NOMO-1 treated with DMSO at 0.1 percent for 48 hours (cell line): ENCODE measurements at regions not wholly inside any gene's neighbourhood (a gene's known extent, or its start where the extent isn't known, plus 50 kb on each side); places are given as distances from the start of the nearest gene placed in this dataset.

Experiments
- DNase-seq: peaks from one replicate; lab custom pipeline; 2025; ENCODE audit not compliant: unreplicated experiment; lab: John Stamatoyannopoulos, UW

GRCh38 chr21:16533692-16534407 lies 804.1 kb downstream of the USP25 start:
- DNase-seq: no peak

GRCh38 chr21:16534408-16535101 lies 804.8 kb downstream of the USP25 start:
- DNase-seq: no peak

DNA sequence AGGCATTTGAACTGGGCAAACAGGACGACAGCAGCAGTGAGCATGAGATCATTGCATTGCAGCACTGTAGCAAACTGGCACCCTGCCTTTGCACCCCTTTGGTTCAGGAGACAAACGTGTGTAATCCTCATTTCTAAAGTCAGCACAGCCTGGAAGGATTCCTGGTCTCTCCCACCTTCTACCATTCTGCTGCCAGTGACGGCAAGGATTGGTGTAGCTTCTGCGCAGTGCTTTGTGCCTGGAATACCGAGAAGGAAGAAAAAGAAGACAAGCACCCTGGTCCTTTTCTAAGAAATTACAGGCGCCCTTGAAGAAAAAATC lies 805.3 kb downstream of the USP25 start:
- no peak for DNase-seq

- DNase-seq: no peak
Measured at GRCh38 chr21:16535626-16536025, 805.8 kb downstream of the USP25 start.

DNA sequence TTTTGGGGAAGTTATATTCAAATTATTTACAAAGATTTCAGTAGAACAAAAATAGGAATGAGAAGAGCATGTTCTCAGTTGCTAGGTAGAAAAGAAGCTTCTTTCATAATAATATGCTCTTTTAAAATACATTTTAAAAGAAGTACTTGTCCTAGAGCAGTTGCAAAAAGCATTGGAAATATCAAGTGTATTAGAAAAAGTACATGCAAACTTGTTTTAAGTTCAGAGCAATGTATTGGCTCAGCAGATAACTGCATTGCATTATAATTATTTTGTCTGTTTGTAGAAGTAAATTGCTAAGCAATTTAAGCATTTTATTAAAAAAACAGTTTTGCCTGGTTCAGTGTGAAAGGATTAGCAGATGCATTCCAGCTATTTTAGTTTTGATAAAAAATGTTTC lies 806.4 kb downstream of the USP25 start:
- no peak for DNase-seq

GRCh38 chr21:16536643-16537434 lies 807.1 kb downstream of the USP25 start:
- DNase-seq: no peak

DNA sequence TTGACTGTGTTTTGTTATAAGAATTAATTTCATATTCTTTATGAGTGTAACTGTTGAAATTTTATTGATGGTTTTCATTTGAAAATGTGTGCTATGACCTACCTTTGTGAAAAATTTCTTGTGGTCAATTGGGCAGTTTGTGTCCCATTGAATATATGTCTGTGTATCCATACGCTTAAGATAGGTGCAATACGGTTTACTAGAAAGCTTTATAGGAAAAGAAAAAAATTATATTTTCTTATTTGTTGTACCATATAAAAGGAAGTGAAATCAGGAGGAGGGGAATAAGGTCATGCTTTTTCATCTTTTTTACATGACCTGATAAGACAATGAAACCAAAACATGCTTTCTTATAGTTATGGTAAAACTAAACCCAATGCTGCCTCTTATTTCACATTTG lies 807.7 kb downstream of the USP25 start:
- DNase-seq: no peak

GRCh38 chr21:16538405-16538804 lies 808.6 kb downstream of the USP25 start:
- DNase-seq: no peak

DNA sequence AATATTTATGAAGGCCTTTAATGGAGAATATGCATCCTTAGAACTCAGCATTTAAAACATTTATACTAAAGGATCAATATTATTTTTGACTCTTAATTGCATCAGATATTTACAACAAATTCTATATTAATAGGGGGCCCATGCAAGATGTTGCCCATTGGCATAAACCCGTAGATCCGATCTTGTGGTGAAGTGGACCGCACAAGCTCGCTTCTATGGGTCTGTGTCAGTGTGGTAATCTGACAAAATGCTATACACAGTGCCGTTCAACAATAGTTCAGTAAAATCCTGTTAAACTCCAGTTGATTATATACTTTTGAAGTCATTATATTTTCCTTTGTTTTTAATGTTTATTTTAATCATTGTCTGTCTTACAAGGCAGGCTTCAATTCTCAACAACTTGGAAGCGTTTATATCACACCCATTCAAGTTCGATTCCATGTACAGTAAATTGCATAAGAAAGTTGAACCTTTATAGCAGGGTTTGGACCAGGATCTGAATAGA lies 809.2 kb downstream of the USP25 start:
- DNase-seq: no peak

- DNase-seq: no peak
Measured at GRCh38 chr21:16540966-16541727, 811.4 kb downstream of the USP25 start.

DNA sequence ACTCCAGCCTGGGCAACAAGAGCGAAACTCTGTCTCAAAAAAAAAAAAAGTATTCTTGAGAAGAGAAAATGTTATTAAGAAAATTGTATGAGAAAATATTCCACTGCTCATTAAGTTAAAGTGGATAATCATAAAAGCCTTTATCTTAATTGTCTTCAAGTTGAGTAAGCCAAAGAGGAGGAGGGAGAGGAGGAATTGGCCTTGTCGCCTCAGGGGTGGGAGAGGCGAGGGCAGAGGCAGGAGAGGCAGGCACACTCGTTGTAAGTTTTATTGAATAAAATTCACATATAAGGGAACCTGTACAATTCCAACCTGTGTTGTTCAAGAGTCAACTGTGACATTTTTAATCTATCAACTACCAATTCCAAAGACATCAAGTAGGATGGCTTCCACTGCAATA lies 820.3 kb downstream of the USP25 start:
- DNase-seq: no peak

- no peak for DNase-seq
Measured at GRCh38 chr21:16550917-16551741, 821.3 kb downstream of the USP25 start.

DNA sequence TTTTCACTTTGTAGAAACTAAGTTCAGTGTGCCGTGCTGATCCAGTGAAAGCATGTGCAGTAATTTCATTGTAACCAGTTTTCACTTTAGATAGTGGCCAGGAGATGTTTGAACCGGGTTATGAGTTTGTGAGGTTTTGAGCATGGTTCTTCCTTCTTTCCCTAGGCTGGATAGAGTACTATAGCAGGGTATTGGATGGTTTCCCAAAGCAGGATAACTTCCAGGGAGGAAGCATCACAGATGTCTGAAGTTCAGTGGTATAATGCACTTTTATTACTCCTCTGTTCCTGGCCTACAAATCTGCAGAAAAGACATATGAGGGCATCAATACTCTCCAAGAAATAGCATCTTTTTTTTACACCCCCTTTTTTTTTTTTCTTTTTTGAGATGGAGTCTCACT lies 823.1 kb downstream of the USP25 start:
- no peak for DNase-seq

DNA sequence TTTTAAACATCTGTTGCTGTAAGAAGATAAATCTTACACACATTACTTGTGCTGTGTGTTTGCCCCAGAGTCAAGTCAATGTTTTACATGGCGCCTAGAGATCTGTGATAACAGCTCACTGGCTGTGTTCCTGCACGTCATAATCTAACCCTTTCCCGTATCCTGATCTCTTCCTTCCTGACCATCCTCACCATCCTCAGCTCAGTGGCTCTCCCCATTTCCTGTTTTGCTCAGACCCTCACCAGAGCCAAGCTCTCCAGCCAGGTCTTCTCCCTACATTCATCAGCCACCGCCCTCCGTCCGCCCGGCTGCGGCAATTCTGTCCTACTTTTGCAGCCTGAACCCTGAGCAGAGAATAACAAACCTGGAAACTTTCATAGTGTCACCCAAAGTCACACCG lies 824.7 kb downstream of the USP25 start:
- no peak for DNase-seq

DNA sequence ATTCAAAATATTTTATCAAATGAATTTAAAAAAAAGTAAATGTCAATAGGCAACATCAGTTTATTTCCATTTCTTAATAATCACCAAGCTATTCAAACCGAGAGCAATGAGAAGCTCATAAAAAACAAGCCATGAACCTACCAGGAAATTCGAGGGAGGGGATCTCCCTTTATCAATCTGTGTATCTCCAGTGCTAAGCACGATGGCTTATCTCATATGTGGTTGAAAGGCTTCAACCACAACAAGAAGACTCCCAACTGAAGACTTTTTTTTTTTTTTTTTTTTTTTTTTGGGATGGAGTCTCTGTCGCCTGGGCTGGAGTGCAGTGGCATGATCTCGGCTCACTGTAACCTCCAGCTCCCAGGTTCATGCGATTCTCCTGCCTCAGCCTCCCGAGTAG lies 833.3 kb downstream of the USP25 start:
- no peak for DNase-seq

DNA sequence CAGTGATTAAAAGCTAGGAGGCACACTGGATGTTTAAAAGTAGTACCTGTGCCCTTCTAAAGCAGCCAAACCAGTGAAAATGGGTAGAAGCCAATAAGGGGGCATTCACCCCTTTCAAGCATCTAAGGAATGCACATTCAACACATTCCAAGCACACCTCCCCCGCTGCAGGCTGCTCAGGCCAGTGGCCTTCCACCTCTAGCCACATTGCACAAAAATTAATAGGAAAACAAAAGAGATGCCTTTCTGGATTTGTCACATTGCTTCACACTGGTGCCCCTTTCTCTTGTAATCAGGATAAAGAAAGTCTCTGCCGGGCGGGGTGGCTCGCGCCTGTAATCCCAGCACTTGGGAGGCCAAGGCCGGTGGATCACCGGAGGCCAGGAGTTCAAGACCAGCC lies 834.0 kb downstream of the USP25 start:
- no peak for DNase-seq

DNA sequence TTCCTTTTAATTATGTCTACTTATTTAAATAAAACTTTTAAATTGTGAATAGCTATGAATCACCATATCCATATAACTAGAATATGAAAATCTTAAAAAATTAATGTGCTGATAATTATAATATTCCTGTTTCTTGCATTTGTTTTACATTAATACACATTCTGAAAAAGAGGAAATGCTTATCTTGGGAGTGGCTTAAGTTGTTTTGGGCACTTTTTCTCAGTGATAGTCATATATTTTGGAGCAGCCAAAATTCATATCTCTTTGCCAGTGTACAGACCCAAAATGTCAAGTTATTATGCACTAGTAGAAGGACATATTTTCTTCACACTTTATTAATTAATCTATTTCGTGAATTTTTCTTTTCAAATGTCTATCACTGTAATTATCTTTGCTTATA lies 838.5 kb downstream of the USP25 start:
- no peak for DNase-seq

DNA sequence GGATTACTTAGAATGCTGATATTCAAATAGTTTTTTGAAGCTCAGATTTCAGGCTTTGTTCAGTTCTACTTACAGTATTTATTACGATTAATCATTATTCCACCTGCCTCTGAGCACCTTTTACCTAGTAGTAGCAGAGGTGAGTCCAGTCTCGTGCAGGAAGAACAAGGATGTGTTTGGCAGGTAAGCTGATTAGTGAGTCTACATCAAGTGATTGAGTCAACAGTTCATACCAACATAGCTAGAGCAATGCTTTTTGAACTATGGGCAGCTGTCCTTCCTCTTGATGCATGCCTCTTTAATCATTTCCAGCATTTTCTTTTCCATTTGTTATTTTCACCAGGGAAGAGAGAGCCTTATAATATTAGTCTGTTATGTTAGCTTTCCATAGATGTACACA lies 838.9 kb downstream of the USP25 start:
- no peak for DNase-seq

DNA sequence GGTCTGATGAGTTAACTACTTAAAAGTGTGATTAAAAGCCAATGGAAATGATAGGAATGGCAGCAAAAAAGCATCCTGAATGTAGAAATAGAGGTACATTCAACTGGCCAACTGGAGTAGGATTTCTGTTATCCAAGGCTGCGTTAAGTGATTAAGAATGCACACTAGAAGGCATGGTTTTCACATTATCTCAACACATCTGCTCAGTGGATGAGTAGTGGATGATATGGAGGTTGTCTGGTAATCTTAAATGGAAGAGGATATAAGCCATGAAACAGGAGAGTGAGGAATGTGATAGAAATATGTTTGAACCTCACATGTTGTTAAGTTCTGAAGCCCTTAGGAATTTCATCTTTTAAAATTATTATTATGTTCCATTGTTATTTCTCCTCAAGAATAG lies 839.9 kb downstream of the USP25 start:
- no peak for DNase-seq

DNA sequence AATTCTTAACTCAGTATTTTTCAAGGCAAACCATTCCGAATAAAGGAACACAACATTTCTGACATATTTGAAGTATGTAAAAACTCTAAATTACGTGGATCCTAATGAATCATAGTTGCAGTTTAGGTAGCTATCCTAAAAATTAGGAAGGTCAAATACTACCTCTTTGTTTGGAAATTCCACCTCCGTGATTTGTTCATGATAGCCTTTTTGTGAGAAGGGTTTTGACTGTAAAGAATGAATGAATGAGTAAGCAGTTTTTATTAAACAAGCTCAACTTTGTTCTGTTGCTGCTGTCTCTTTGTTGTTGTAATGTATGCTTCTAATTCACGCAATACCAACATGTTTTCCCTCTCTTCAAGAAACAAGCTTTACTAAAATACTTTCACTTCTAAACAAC lies 840.4 kb downstream of the USP25 start:
- no peak for DNase-seq
